NCI-H146 treated with DMSO at 0.1 percent for 48 hours (cell line): ENCODE measurements at regions not wholly inside any gene's neighbourhood (a gene's known extent, or its start where the extent isn't known, plus 50 kb on each side); places are given as distances from the start of the nearest gene placed in this dataset.
"Not testable (repeated sequence)": the region's sequence is repeated elsewhere in the genome, so short reads cannot be mapped to it uniquely, and the experiment has no call there.

Experiments used
- DNase-seq: peaks from one replicate; lab custom pipeline; 2025; ENCODE audit not compliant: unreplicated experiment; lab: John Stamatoyannopoulos, UW

- no peak for DNase-seq
These were observed 57.6 kb upstream of the BBX start for GRCh38 chr3:107465064-107465631.

- DNase-seq = peak; percentile 78
These were observed 54.0 kb upstream of the BBX start for GRCh38 chr3:107468782-107469181.

- not testable (repeated sequence) for DNase-seq
These were observed 52.3 kb upstream of the BBX start for GRCh38 chr3:107470496-107470895.
